ENCODE measurements at regions not wholly inside any gene's neighbourhood (a gene's known extent, or its start where the extent isn't known, plus 50 kb on each side); places are given as distances from the start of the nearest gene placed in this dataset.

GRCh38 chr2:160891353-160891740, 268.9 kb upstream of the TANK start:
- H3K9me3 ChIP-seq (ENCODE audit: control insufficient read depth, insufficient read depth, low read depth, low read length), result no peaks in the 10 kb centered on the region
- H3K4me1 ChIP-seq (ENCODE audit: control insufficient read depth, insufficient read depth, low read length), result no peaks in the 10 kb centered on the region
- ATAC-seq (no peak), DNase-seq (ENCODE audit: low read depth, low spot score) (no peak)
- no peaks in the 10 kb centered on the region for H3K27me3 ChIP-seq (ENCODE audit: control insufficient read depth, insufficient read depth, low read length)
- H3K36me3 ChIP-seq (ENCODE audit: control insufficient read depth, insufficient read depth, low read length), result no peaks in the 10 kb centered on the region
- H3K27ac ChIP-seq (ENCODE audit: low read length), result no peak overlapping the region
- intact Hi-C loops (cut with micrococcal nuclease; ENCODE audit: unreplicated experiment), result no loop called here
- no TSS peak for BruUV-seq (replicated peaks)
- CTCF ChIA-PET, result no interaction called here
- TF ChIP-seq REST (IDR thresholded peaks at IDR 0.05; ENCODE audit: insufficient read depth in 1 of 2, low read depth in 2 of 2, low read length in 1 of 2) (no peak), SIN3A (IDR thresholded peaks at IDR 0.05; ENCODE audit: borderline replicate concordance, insufficient read depth, low read depth, low read length) (no peak), TCF7L2 (IDR thresholded peaks at IDR 0.05; ENCODE audit: low read depth, low read length) (no peak), POLR2AphosphoS5 (IDR thresholded peaks at IDR 0.05; ENCODE audit: low read depth, low read length) (no peak), CTCF (IDR thresholded peaks at IDR 0.05) (no peak)
- in situ Hi-C loops (cut with HindIII; ENCODE audit: low pct_unique_long_range_greater_than_20kb, low sequenced_read_pairs), result no loop called here
- H3K4me3 ChIP-seq (ENCODE audit: low read depth in 2 of 2, low read length in 2 of 2), result no peak overlapping the region
- POLR2A ChIA-PET, result no interaction called here

- BruUV-seq (replicated peaks), result no TSS peak
- ATAC-seq (no peak), DNase-seq (ENCODE audit: low read depth, low spot score) (no peak)
- Histone ChIP-seq H3K36me3 (ENCODE audit: control insufficient read depth, insufficient read depth, low read length) (no peaks in the 10 kb centered on the region), H3K4me1 (ENCODE audit: control insufficient read depth, insufficient read depth, low read length) (no peaks in the 10 kb centered on the region), H3K27me3 (ENCODE audit: control insufficient read depth, insufficient read depth, low read length) (no peaks in the 10 kb centered on the region), H3K27ac (ENCODE audit: low read length) (no peak overlapping the region), H3K4me3 (ENCODE audit: low read depth in 2 of 2, low read length in 2 of 2) (no peak overlapping the region), H3K9me3 (ENCODE audit: control insufficient read depth, insufficient read depth, low read depth, low read length) (no peaks in the 10 kb centered on the region)
- intact Hi-C loops (cut with micrococcal nuclease; ENCODE audit: unreplicated experiment), result no loop called here
- ChIA-PET POLR2A (interaction anchor here (0.6 kb wide), 1 partner anchor 933 kb away, joined by 11 read pairs; no protein-coding TSS in a partner anchor), CTCF (no interaction called here)
- TF ChIP-seq SIN3A (IDR thresholded peaks at IDR 0.05; ENCODE audit: borderline replicate concordance, insufficient read depth, low read depth, low read length) (no peak), POLR2AphosphoS5 (IDR thresholded peaks at IDR 0.05; ENCODE audit: low read depth, low read length) (no peak), CTCF (IDR thresholded peaks at IDR 0.05) (no peak), TCF7L2 (IDR thresholded peaks at IDR 0.05; ENCODE audit: low read depth, low read length) (no peak), REST (IDR thresholded peaks at IDR 0.05; ENCODE audit: insufficient read depth in 1 of 2, low read depth in 2 of 2, low read length in 1 of 2) (no peak)
- in situ Hi-C loops (cut with HindIII; ENCODE audit: low pct_unique_long_range_greater_than_20kb, low sequenced_read_pairs), result no loop called here
These were observed 268.0 kb upstream of the TANK start for GRCh38 chr2:160892204-160892603.

Data from Panc1 (cell line).